KMS-11 (cell line): ENCODE measurements at regions not wholly inside any gene's neighbourhood (a gene's known extent, or its start where the extent isn't known, plus 50 kb on each side); places are given as distances from the start of the nearest gene placed in this dataset.

Experiments used
- H2AFZ ChIP-seq: fragments of 200-600 bp; sonication (generic); 2 replicates; pipeline ENCODE4 v1.6.1; 2016; ENCODE audit warnings: antibody characterized with exemption, mixed run types, low read depth
- H3K27ac ChIP-seq: fragments of 200-600 bp; sonication (generic); 2 replicates; pipeline ENCODE4 v1.6.1; 2016; ENCODE audit warnings: mild to moderate bottlenecking, mixed run types
- H3K27me3 ChIP-seq: fragments of 200-600 bp; sonication (generic); 2 replicates; pipeline ENCODE4 v1.6.1; 2017; ENCODE audit warnings: mild to moderate bottlenecking, low read depth, mixed run types, moderate library complexity; ENCODE audit not compliant: insufficient read depth
- H3K36me3 ChIP-seq: fragments of 200-600 bp; sonication (generic); 2 replicates; pipeline ENCODE4 v1.6.1; 2017; ENCODE audit warnings: mild to moderate bottlenecking, mixed run types; ENCODE audit not compliant: insufficient read depth
- H3K4me1 ChIP-seq: fragments of 200-600 bp; sonication (generic); 2 replicates; pipeline ENCODE4 v1.6.1; 2016; ENCODE audit warnings: mild to moderate bottlenecking, low read depth, mixed run types; ENCODE audit not compliant: poor library complexity, severe bottlenecking
- H3K4me2 ChIP-seq: fragments of 200-600 bp; sonication (generic); 2 replicates; pipeline ENCODE4 v1.7.0; 2016; ENCODE audit warnings: mild to moderate bottlenecking, mixed run types
- H3K4me3 ChIP-seq: fragments of 200-600 bp; sonication (generic); IDR thresholded peaks from 2 replicates; pipeline ENCODE4 v1.6.1; 2017; ENCODE audit warnings: low read depth, low read length, mixed read lengths; ENCODE audit not compliant: insufficient read depth
- H3K79me2 ChIP-seq: fragments of 200-600 bp; sonication (generic); 2 replicates; pipeline ENCODE4 v1.6.1; 2016; ENCODE audit warnings: low read depth, mixed run types; ENCODE audit not compliant: insufficient read depth
- H3K9ac ChIP-seq: fragments of 200-600 bp; sonication (generic); 2 replicates; pipeline ENCODE4 v1.6.1; 2016; ENCODE audit warnings: mild to moderate bottlenecking, mixed run types
- H4K20me1 ChIP-seq: fragments of 200-600 bp; sonication (generic); 2 replicates; pipeline ENCODE4 v1.6.1; 2016; ENCODE audit warnings: mild to moderate bottlenecking, mixed run types; ENCODE audit not compliant: insufficient read depth
- TF ChIP-seq, protein P1 (sequence below): fragments of 200-600 bp; sonication (generic); conservative IDR thresholded peaks from 2 replicates; pipeline ENCODE4 v1.6.1; 2017; ENCODE audit warnings: low read depth, mild to moderate bottlenecking, antibody characterized with exemption, low read length, moderate library complexity, mixed read lengths

DNA sequence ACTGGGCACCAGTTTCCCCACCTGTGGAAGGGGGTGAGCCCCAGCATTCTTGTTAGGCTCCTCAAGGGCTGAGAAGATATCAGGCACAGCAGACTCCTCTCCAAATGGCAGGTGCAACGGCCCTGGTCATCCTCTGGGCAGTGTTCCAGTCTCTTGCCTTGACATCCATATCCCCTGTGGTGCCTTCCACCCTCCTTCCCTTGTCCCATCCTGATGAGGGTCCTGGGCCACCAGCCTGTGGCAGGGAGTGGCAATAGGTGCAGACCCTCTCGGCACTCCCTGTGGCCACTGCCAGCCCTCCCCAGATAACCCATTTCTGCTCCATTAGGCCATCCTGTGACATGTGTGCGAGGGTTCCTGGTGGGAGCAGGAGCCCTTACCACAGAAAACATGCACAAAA, 78.8 kb upstream of the NECTIN1 start:
- Histone ChIP-seq H3K4me2 (no peak overlapping the region), H3K79me2 (no peaks in the 10 kb centered on the region), H4K20me1 (no peaks in the 10 kb centered on the region), H2AFZ (no peak overlapping the region), H3K27me3 (no peaks in the 10 kb centered on the region; the same call in 1 of the 2 replicates), H3K4me1 (no peaks in the 10 kb centered on the region), H3K4me3 (no peak overlapping the region), H3K36me3 (no peaks in the 10 kb centered on the region), H3K9ac (no peak overlapping the region), H3K27ac (no peak overlapping the region)
- TF ChIP-seq, protein P1, sequence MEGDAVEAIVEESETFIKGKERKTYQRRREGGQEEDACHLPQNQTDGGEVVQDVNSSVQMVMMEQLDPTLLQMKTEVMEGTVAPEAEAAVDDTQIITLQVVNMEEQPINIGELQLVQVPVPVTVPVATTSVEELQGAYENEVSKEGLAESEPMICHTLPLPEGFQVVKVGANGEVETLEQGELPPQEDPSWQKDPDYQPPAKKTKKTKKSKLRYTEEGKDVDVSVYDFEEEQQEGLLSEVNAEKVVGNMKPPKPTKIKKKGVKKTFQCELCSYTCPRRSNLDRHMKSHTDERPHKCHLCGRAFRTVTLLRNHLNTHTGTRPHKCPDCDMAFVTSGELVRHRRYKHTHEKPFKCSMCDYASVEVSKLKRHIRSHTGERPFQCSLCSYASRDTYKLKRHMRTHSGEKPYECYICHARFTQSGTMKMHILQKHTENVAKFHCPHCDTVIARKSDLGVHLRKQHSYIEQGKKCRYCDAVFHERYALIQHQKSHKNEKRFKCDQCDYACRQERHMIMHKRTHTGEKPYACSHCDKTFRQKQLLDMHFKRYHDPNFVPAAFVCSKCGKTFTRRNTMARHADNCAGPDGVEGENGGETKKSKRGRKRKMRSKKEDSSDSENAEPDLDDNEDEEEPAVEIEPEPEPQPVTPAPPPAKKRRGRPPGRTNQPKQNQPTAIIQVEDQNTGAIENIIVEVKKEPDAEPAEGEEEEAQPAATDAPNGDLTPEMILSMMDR, result no peak

DNA sequence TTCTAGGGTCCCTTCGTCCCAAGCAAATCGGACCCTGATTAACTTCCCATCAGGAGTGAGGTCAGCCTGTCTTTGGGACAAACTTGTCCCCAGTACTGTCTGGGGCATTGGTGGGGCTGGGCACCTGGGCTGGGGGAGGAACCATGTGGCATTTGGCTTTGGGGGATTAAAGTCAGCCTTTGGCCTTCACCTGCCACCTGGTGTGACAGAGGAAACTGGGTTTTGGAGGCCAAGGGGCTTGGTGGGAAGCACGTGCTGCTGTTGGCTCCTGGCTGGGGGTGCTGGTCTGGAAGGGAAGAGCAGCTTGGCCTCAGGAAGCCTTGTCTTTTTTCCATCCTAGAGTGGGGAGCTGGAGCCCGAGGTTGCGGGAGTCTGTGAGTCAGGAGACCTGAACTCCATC, 78.4 kb upstream of the NECTIN1 start:
- Histone ChIP-seq H3K27ac (no peak overlapping the region), H2AFZ (no peak overlapping the region), H3K79me2 (no peaks in the 10 kb centered on the region), H4K20me1 (no peaks in the 10 kb centered on the region), H3K9ac (no peak overlapping the region), H3K36me3 (no peaks in the 10 kb centered on the region), H3K4me2 (no peak overlapping the region), H3K27me3 (no peaks in the 10 kb centered on the region; the same call in 1 of the 2 replicates), H3K4me3 (no peak overlapping the region), H3K4me1 (no peaks in the 10 kb centered on the region)
- TF ChIP-seq, protein P1, result no peak

DNA sequence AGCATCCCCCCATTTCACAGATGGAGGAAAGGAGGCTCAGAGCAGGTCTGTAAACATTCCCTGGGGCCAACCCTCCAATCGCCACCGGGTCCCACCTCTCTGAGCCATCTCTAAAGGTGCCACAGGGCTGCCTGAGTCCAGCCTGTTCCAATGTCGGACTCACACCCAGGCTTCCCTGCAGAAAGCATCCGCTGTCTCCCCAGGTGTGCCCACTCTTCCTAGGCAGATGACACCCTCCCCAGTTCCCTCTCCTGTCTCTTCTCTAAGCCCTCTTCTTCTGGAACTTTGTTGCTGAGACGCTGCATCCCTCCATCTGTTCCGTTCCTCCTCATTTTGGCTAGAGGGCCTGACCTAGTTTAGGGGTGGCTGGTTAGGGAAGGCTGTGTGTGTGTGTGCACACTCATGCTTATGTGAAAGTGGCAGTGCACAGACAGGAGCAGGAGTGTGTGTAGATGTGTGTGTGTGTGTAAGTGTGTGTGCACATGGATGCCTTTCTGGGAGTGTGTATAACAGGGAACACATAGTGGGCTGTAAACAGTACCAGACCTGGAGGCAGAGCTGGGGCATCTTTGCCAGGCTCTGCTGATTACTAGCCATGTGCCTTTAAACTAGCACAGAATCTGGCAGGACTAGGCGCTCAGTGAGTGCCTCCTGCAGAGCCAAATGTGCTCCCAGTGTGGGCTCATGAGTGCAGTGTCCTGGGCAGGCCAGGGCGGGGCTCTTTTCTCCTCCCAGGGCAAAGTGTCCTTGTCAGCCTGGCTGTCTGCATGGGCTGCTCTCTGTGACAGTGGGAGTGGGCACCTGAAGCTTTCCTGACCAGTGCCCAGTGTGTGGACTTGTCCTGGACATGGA, 77.3 kb upstream of the NECTIN1 start:
- Histone ChIP-seq H3K4me3 (no peak overlapping the region), H3K79me2 (no peaks in the 10 kb centered on the region), H4K20me1 (no peaks in the 10 kb centered on the region), H3K4me2 (no peak overlapping the region), H3K9ac (no peak overlapping the region), H3K27me3 (no peaks in the 10 kb centered on the region; the same call in 1 of the 2 replicates), H2AFZ (no peak overlapping the region), H3K36me3 (no peaks in the 10 kb centered on the region), H3K27ac (no peak overlapping the region), H3K4me1 (no peaks in the 10 kb centered on the region)
- TF ChIP-seq, protein P1, result no peak

DNA sequence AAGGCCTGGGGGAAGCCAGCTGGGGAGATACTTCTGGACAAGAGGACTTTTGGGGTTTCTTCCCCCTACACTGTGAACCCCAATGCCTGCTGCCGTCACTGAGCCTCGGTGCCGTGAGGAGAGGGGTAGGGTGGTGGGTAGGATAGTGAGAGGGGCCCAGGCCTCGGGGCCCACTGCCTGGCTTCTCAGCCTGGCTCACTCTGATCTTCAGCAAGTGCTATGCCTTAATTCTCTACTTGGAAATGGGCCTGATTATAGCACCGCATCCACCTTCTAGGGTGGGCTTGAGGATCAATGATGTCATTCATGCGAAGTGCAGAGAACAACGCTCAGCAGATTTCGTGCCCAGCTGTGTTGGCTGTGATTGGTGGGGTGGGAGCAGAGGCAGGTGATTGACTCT, 76.7 kb upstream of the NECTIN1 start:
- H3K36me3 ChIP-seq, result no peaks in the 10 kb centered on the region
- H3K27ac ChIP-seq, result no peak overlapping the region
- no peaks in the 10 kb centered on the region for H3K4me1 ChIP-seq
- H4K20me1 ChIP-seq, result no peaks in the 10 kb centered on the region
- no peak overlapping the region for H3K4me3 ChIP-seq
- H3K9ac ChIP-seq, result no peak overlapping the region
- no peaks in the 10 kb centered on the region for H3K79me2 ChIP-seq
- TF ChIP-seq, protein P1, result no peak
- no peak overlapping the region for H2AFZ ChIP-seq
- H3K27me3 ChIP-seq, result no peaks in the 10 kb centered on the region; the same call in 1 of the 2 replicates
- no peak overlapping the region for H3K4me2 ChIP-seq
